ENCODE measurements at regions not wholly inside any gene's neighbourhood (a gene's known extent, or its start where the extent isn't known, plus 50 kb on each side); places are given as distances from the start of the nearest gene placed in this dataset.

- DNase-seq (ENCODE audit: low spot score) = no peak
These were observed 135.6 kb downstream of the ICE1 start for GRCh38 chr5:5558102-5558501.

DNA sequence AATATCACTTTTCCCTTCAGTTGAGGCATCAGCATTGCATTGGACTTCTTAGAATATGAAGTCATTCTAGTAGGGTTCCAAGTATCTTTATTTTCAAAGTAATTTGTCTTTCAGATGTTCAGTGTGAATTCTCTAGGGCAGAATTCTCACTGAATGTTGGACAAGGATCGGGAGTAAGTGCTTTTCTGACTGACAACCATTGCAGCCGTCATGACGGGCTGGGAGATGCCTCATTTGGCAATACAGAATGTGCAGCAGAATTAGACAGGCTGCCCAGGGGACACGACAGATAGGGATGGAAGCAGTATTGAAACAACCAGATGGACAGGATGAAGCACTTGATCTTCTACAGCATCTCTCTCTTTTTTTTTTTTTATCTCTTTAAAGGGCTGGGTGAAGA is 129.0 kb downstream of the ICE1 start:
- no peak for DNase-seq (ENCODE audit: low spot score)

DNA sequence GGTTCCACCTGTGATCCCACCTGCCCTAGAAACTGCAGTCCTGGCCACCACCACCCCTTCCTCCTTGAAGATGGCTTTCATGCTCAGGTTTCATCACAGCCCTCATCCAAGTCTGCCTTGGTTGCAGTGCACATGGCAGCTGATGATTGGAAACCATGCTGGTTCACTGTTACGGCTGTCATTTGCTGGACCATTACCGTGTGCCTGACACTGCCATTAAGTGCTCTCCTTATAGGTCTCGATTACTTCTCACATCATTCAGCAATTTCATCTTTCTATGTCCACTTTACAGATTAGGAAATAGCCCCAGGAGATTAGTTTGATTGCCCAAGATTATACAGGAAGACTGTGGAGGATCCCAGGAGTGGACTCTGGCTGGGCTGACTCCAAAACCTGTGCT is 123.9 kb downstream of the ICE1 start:
- no peak for DNase-seq (ENCODE audit: low spot score)

DNA sequence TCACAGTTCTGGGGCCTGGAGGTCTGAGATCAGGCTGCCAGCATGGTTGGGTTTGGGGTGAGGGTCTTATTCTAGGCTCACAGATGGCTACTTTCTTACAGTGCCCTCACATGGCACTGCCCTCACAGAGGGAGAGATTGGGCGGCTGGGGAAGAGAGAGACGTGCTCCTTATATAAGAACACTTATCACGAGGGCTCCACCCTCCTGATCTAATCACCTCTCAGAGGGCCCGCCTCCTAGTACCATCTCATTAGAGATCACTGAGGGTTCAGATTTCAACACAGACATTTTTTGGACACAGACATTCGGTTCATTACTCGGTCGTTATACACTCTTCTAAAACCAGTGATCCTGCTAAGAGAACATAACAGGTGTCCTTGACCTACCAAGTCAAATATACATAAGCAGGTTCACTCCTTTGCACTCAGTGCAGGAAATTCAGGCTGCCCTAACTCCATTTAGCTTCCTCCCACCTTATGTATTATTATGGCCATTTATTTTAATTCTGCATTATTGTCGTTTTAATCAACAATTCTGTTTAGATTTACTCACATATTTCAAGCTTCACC is 121.7 kb downstream of the ICE1 start:
- no peak for DNase-seq (ENCODE audit: low spot score)

- DNase-seq (ENCODE audit: low spot score) = no peak
These were observed 120.2 kb downstream of the ICE1 start for GRCh38 chr5:5542654-5543053.

DNA sequence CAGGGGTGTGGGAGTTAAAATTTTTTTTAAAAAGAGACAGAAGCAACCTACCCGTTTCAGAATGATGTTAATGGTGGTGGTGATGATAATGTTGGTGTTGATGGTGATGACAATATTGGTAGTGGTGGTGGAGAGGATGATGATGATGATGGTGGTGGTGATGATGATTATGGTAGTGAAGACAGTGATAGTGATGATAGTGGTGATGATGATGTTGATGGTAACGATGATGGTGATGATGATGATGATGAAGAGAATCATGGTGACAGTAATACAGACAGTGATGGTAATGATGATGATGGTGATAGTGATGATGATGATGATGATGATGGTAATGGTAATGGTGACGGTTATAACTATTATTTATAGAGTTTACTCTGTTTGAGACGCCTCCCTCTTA is 117.6 kb downstream of the ICE1 start:
- DNase-seq (ENCODE audit: low spot score) = no peak
